OCI-LY7 (cell line): ENCODE measurements at regions not wholly inside any gene's neighbourhood (a gene's known extent, or its start where the extent isn't known, plus 50 kb on each side); places are given as distances from the start of the nearest gene placed in this dataset.

Experiments
- BruUV-seq: library from RNA; stranded (reverse); fragments of 400-500 nt; replicated peaks from 2 replicates; lab custom pipeline; 2021; lab: Mats Ljungman, UMichigan
- CTCF ChIA-PET: fragments of 300-600 bp; sonication (Branson Sonifier 250); formaldehyde crosslinking; loops from one replicate; lab custom pipeline; 2022; ENCODE audit warnings: antibody characterized with exemption; ENCODE audit not compliant: unreplicated experiment; lab: Charles Lee
- POLR2A ChIA-PET: fragments of 300-600 bp; sonication (Branson Sonifier 250); formaldehyde crosslinking; loops from one replicate; lab custom pipeline; 2022; ENCODE audit warnings: antibody characterized with exemption; lab: Charles Lee
- DNase-seq: peaks from one replicate; pipeline ENCODE4 v3.0.0-alpha.2; 2015; ENCODE audit warnings: low spot score
- H2AFZ ChIP-seq: fragments of 200-600 bp; sonication (generic), shearing (Covaris generic); 2 replicates; pipeline ENCODE4 v1.6.1; 2014; ENCODE audit warnings: mild to moderate bottlenecking, antibody characterized with exemption, low read length, moderate library complexity
- H3K27ac ChIP-seq: fragments of 200-600 bp; sonication (generic); 2 replicates; pipeline ENCODE4 v1.5.1; 2014; ENCODE audit warnings: mixed run types, low read depth, mild to moderate bottlenecking, moderate library complexity, low read length, inconsistent platforms; ENCODE audit not compliant: poor library complexity, severe bottlenecking
- H3K36me3 ChIP-seq: fragments of 200-600 bp; sonication (generic); 2 replicates; pipeline ENCODE4 v1.6.1; 2014; ENCODE audit warnings: mild to moderate bottlenecking, antibody characterized with exemption, low read length, moderate library complexity, mixed read lengths; ENCODE audit not compliant: insufficient read depth
- H3K4me1 ChIP-seq: fragments of 200-600 bp; sonication (generic); 2 replicates; pipeline ENCODE4 v1.5.1; 2014; ENCODE audit warnings: mild to moderate bottlenecking, low read length; ENCODE audit not compliant: insufficient read depth, poor library complexity, severe bottlenecking
- H3K4me2 ChIP-seq: fragments of 200-600 bp; sonication (generic); 2 replicates; pipeline ENCODE4 v1.6.1; 2014; ENCODE audit warnings: mild to moderate bottlenecking, low read length
- H3K4me3 ChIP-seq: fragments of 200-600 bp; sonication (generic); 2 replicates; pipeline ENCODE4 v1.5.1; 2014; ENCODE audit warnings: mild to moderate bottlenecking, low read depth, low read length; ENCODE audit not compliant: poor library complexity, severe bottlenecking
- H3K79me2 ChIP-seq: fragments of 200-600 bp; sonication (generic); 2 replicates; pipeline ENCODE4 v1.6.1; 2016; ENCODE audit warnings: low read depth, mild to moderate bottlenecking, low read length, moderate library complexity, mixed read lengths; ENCODE audit not compliant: insufficient read depth
- H3K9me2 ChIP-seq: fragments of 200-600 bp; sonication (generic); 2 replicates; pipeline ENCODE4 v1.6.1; 2016; ENCODE audit warnings: mild to moderate bottlenecking, low read length, mixed read lengths; ENCODE audit not compliant: insufficient read depth
- H3K9me3 ChIP-seq: fragments of 200-600 bp; sonication (generic); 2 replicates; pipeline ENCODE4 v1.6.1; 2014; ENCODE audit warnings: mild to moderate bottlenecking, mixed run types, low read length, mixed read lengths
- H4K20me1 ChIP-seq: fragments of 200-600 bp; sonication (generic); 2 replicates; pipeline ENCODE4 v1.6.1; 2014; ENCODE audit warnings: mild to moderate bottlenecking, antibody characterized with exemption, low read length, moderate library complexity, mixed read lengths; ENCODE audit not compliant: insufficient read depth
- CTCF ChIP-seq: fragments of 200-600 bp; sonication (generic); conservative IDR thresholded peaks from 2 replicates; pipeline ENCODE4 v1.5.1; 2014; ENCODE audit warnings: mild to moderate bottlenecking, antibody characterized with exemption, low read length, moderate library complexity, mixed read lengths
- EZH2phosphoT487 ChIP-seq: fragments of 200-600 bp; sonication (generic); IDR thresholded peaks from 2 replicates; pipeline ENCODE4 v1.6.1; 2018; ENCODE audit warnings: low read depth, borderline replicate concordance, mild to moderate bottlenecking, mixed run types, antibody characterized with exemption, low read length, moderate library complexity, mixed read lengths
- intact Hi-C: fragments of 100-400 bp; cut with micrococcal nuclease; formaldehyde crosslinking; loops from one replicate; pipeline ENCODE4 v1.10.0; 2022; ENCODE audit not compliant: unreplicated experiment

DNA sequence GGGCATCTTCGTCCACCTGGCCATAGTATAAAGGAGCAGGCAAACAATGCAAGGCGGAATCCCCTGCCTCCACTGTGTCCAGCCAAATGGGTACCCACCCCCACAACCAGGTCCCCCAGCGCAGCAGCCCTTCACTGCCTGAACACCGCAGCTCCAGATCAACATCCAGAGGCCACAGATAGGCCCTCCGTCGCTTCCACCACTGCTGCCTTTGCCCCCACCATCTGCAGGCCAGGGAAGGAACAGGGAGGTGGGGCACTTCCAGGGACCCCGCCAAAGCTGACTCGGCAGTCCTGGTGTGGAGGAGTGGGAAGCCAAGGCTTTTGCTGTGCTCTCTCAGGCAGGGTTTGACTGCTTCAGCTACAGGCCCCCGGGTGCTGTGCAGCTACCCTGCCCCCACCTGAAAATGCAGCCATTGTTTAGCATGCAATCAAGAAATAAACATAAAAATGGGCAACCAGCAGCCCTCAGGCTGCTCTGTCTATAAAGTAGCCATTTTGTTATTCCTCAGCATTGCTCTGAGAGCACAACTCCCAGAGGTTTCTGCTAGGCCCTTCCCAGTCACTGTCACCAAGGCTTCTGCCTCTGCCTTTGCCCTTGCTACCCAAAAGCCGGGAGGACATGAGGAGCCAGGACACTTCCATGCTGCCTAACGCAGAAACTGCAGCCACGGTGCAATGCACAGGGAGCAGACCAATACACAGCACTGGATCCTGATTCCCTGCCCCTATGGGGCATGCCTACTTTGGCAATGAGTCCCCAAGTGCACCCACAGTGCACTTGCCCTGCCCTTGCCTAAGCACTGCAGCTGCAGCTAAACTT is 733.2 kb upstream of the KLHL1 start:
- POLR2A ChIA-PET = no interaction called here
- CTCF ChIA-PET = no interaction called here
- intact Hi-C loops = no loop called here

DNA sequence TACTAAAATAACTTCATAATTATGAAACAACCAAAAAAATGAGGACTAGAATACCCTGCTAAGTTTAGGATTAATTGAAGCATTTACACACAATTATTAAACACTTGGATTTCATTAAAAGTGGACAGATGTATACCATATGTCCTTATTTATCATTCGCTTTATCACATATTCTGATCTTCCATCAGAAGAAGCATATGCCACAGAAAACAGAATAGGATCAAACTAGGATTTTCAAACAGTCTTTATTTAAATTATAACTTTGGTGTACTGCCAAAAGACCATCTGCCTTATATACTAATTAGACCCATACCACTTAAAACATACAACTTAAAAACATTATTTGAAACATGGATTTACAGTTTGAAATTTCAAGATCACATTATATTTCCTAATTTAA is 727.1 kb upstream of the KLHL1 start:
- POLR2A ChIA-PET = interaction anchor here (0.6 kb wide), 1 partner anchor 555 kb away, joined by 3 read pairs; no protein-coding TSS in a partner anchor
- no peak for DNase-seq
- CTCF ChIA-PET = no interaction called here
- no TSS peak for BruUV-seq
- no peak for TF ChIP-seq EZH2phosphoT487
- no peak for TF ChIP-seq CTCF
- Histone ChIP-seq H4K20me1 (no peaks in the 10 kb centered on the region), H2AFZ (no peak overlapping the region), H3K4me2 (no peak overlapping the region), H3K9me2 (no peaks in the 10 kb centered on the region), H3K27ac (no peak overlapping the region), H3K4me3 (no peak overlapping the region), H3K4me1 (no peaks in the 10 kb centered on the region), H3K36me3 (no peaks in the 10 kb centered on the region), H3K79me2 (no peaks in the 10 kb centered on the region), H3K9me3 (no peaks in the 10 kb centered on the region)
- intact Hi-C loops = no loop called here

More for the DNA sequence above, 733.2 kb upstream of the KLHL1 start:
- no peak for DNase-seq
- Histone ChIP-seq H3K9me2 (no peaks in the 10 kb centered on the region), H3K4me2 (no peak overlapping the region), H3K36me3 (no peaks in the 10 kb centered on the region), H2AFZ (no peak overlapping the region), H3K9me3 (no peaks in the 10 kb centered on the region), H3K79me2 (no peaks in the 10 kb centered on the region), H3K27ac (no peak overlapping the region), H4K20me1 (no peaks in the 10 kb centered on the region), H3K4me1 (no peaks in the 10 kb centered on the region), H3K4me3 (no peak overlapping the region)
- no peak for TF ChIP-seq CTCF
- TF ChIP-seq EZH2phosphoT487 = no peak
- no TSS peak for BruUV-seq

- H4K20me1 ChIP-seq = no peaks in the 10 kb centered on the region
- POLR2A ChIA-PET = interaction anchor here (0.6 kb wide), 1 partner anchor 93 kb away, joined by 3 read pairs; no protein-coding TSS in a partner anchor
- H3K9me3 ChIP-seq = no peaks in the 10 kb centered on the region
- intact Hi-C loops = no loop called here
- H3K9me2 ChIP-seq = no peaks in the 10 kb centered on the region
- no peak overlapping the region for H3K4me3 ChIP-seq
- H3K27ac ChIP-seq = no peak overlapping the region
- no peak for DNase-seq
- H3K4me1 ChIP-seq = no peaks in the 10 kb centered on the region
- no peak overlapping the region for H3K4me2 ChIP-seq
- H3K36me3 ChIP-seq = no peaks in the 10 kb centered on the region
- CTCF ChIA-PET = no interaction called here
- BruUV-seq = no TSS peak
- TF ChIP-seq CTCF (no peak), EZH2phosphoT487 (no peak)
- H2AFZ ChIP-seq = no peak overlapping the region
- H3K79me2 ChIP-seq = no peaks in the 10 kb centered on the region
Measured at GRCh38 chr13:70829748-70830147, 721.5 kb upstream of the KLHL1 start.
